Endodermal cell (in vitro differentiated cells): ENCODE measurements at regions not wholly inside any gene's neighbourhood (a gene's known extent, or its start where the extent isn't known, plus 50 kb on each side); places are given as distances from the start of the nearest gene placed in this dataset.

ENCODE experiments used
- DNase-seq: peaks from one replicate; pipeline ENCODE4 v3.0.0-alpha.2; 2017
- H3K27ac ChIP-seq: 2 replicates; pipeline ENCODE4 v1.5.1; 2013; ENCODE audit warnings: mild to moderate bottlenecking, low read depth, low read length, moderate library complexity
- H3K27me3 ChIP-seq: 2 replicates; pipeline ENCODE4 v1.6.1; 2013; ENCODE audit warnings: mild to moderate bottlenecking, low read length, moderate library complexity; ENCODE audit not compliant: insufficient read depth, control insufficient read depth, poor library complexity, severe bottlenecking
- H3K36me3 ChIP-seq: 2 replicates; pipeline ENCODE4 v1.7.0; 2013; ENCODE audit warnings: mild to moderate bottlenecking, low read length, moderate library complexity; ENCODE audit not compliant: control insufficient read depth, insufficient read depth
- H3K4me1 ChIP-seq: one replicate; pipeline ENCODE4 v1.7.0; 2013; ENCODE audit warnings: low read length; ENCODE audit not compliant: control insufficient read depth, insufficient read depth
- H3K4me3 ChIP-seq: 2 replicates; pipeline ENCODE4 v1.5.1; 2013; ENCODE audit warnings: mild to moderate bottlenecking, low read length, moderate library complexity
- H3K9ac ChIP-seq: 2 replicates; pipeline ENCODE4 v1.6.1; 2013; ENCODE audit warnings: mild to moderate bottlenecking, low read length, moderate library complexity; ENCODE audit not compliant: poor library complexity, severe bottlenecking; ENCODE audit errors: extremely low read depth
- H3K9me3 ChIP-seq: 2 replicates; pipeline ENCODE4 v1.6.1; 2013; ENCODE audit warnings: mild to moderate bottlenecking, low read length, moderate library complexity; ENCODE audit not compliant: control insufficient read depth
- H3K27ac Mint-ChIP-seq: 2 replicates; pipeline ENCODE4 v1.8.0; 2020; ENCODE audit warnings: mixed read lengths
- H3K27me3 Mint-ChIP-seq: 2 replicates; pipeline ENCODE4 v1.8.0; 2021; ENCODE audit warnings: mild to moderate bottlenecking, mixed read lengths; ENCODE audit not compliant: insufficient read depth
- H3K36me3 Mint-ChIP-seq: 2 replicates; pipeline ENCODE4 v1.8.0; 2020; ENCODE audit warnings: low read depth, mixed read lengths
- H3K4me1 Mint-ChIP-seq: 2 replicates; pipeline ENCODE4 v1.8.0; 2020; ENCODE audit warnings: mixed read lengths
- H3K4me3 Mint-ChIP-seq: 2 replicates; pipeline ENCODE4 v1.8.0; 2020; ENCODE audit warnings: mild to moderate bottlenecking, moderate library complexity, mixed read lengths
- H3K9me3 Mint-ChIP-seq: 2 replicates; pipeline ENCODE4 v1.8.0; 2020; ENCODE audit warnings: mild to moderate bottlenecking, mixed read lengths
- WGBS, 2 experiments: methylation state at CpG; one replicate each; pipeline versions ENCODE4 v1.1.5 to v1.1.7; 2013; ENCODE audit warnings: missing lambda C conversion rate in 2 of 2, mixed read lengths in 1 of 2; ENCODE audit not compliant: insufficient coverage in 1 of 2, insufficient read length in 1 of 2; 5-methylcytosine and 5-hydroxymethylcytosine counted together
- TF ChIP-seq, protein P1 (sequence below): fragments of 200-600 bp; sonication (generic); conservative IDR thresholded peaks from 2 replicates; pipeline ENCODE4 v1.5.0; 2021; ENCODE audit warnings: antibody characterized with exemption, mild to moderate bottlenecking

DNA sequence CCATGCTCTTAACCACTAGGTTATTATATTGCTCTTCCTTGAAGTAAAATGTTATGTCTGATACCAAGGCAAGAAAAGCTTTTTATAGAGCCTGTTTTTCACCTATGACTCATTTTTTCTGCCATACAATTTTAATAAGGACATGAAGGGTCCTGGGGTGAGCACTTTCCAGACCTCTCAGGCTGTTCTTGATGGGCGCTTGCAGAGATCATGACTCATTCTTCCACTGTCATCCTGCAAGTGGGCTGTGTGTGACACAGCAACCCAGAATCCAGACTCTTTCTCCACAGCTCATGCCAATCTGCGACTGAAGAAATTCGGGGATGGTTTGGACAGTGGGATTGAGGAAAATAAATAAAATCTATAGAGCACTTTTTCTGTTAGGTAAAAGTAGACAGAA, 506.7 kb upstream of the NBEA start:
- Mint-ChIP-seq H3K4me1 (no peaks in the 10 kb centered on the region), H3K36me3 (no peaks in the 10 kb centered on the region), H3K4me3 (no peak overlapping the region), H3K27ac (no peak overlapping the region), H3K9me3 (no peaks in the 10 kb centered on the region), H3K27me3 (no peaks in the 10 kb centered on the region)
- no peak overlapping the region for H3K9ac ChIP-seq
- 67 to 89% methylated on average over 1 to 3 of the region's 3 CpGs for WGBS, 2 experiments
- H3K27ac ChIP-seq, result no peak overlapping the region
- no peak overlapping the region for H3K4me3 ChIP-seq
- no peaks in the 10 kb centered on the region for H3K9me3 ChIP-seq
- H3K36me3 ChIP-seq, result no peaks in the 10 kb centered on the region
- H3K27me3 ChIP-seq, result no peaks in the 10 kb centered on the region
- TF ChIP-seq, protein P1, sequence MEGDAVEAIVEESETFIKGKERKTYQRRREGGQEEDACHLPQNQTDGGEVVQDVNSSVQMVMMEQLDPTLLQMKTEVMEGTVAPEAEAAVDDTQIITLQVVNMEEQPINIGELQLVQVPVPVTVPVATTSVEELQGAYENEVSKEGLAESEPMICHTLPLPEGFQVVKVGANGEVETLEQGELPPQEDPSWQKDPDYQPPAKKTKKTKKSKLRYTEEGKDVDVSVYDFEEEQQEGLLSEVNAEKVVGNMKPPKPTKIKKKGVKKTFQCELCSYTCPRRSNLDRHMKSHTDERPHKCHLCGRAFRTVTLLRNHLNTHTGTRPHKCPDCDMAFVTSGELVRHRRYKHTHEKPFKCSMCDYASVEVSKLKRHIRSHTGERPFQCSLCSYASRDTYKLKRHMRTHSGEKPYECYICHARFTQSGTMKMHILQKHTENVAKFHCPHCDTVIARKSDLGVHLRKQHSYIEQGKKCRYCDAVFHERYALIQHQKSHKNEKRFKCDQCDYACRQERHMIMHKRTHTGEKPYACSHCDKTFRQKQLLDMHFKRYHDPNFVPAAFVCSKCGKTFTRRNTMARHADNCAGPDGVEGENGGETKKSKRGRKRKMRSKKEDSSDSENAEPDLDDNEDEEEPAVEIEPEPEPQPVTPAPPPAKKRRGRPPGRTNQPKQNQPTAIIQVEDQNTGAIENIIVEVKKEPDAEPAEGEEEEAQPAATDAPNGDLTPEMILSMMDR, result no peak
- H3K4me1 ChIP-seq, result no peaks in the 10 kb centered on the region
- no peak for DNase-seq

DNA sequence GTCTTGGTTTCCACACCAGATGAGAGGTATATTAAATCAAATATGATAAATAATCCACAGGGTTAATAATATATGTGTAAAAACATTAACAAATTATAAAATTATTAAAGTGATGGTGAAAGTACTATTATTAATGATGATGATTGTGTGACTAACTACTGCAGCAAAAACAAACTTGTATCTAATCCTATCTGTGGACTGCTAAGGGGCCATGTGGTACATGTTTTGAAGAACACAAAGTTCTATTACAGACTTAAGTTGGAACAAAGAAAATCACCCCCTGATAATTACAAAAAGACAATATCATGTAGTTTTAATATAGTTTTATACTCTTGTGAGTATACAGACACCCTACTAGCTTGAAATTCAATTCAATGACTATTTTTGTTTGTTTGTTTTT, 504.2 kb upstream of the NBEA start:
- H3K27me3 Mint-ChIP-seq, result no peaks in the 10 kb centered on the region
- H3K9me3 Mint-ChIP-seq, result no peaks in the 10 kb centered on the region
- TF ChIP-seq, protein P1, result no peak
- no peak overlapping the region for H3K27ac Mint-ChIP-seq
- Histone ChIP-seq H3K27ac (no peak overlapping the region), H3K27me3 (no peaks in the 10 kb centered on the region), H3K36me3 (no peaks in the 10 kb centered on the region), H3K4me1 (no peaks in the 10 kb centered on the region), H3K9ac (no peak overlapping the region), H3K4me3 (no peak overlapping the region), H3K9me3 (no peaks in the 10 kb centered on the region)
- no peak for DNase-seq
- H3K4me1 Mint-ChIP-seq, result no peaks in the 10 kb centered on the region
- no peak overlapping the region for H3K4me3 Mint-ChIP-seq
- H3K36me3 Mint-ChIP-seq, result no peaks in the 10 kb centered on the region

- Mint-ChIP-seq H3K36me3 (no peaks in the 10 kb centered on the region), H3K27me3 (no peaks in the 10 kb centered on the region), H3K9me3 (no peaks in the 10 kb centered on the region), H3K4me3 (no peak overlapping the region), H3K4me1 (no peaks in the 10 kb centered on the region), H3K27ac (no peak overlapping the region)
- H3K4me3 ChIP-seq, result no peak overlapping the region
- H3K27me3 ChIP-seq, result no peaks in the 10 kb centered on the region
- no peaks in the 10 kb centered on the region for H3K4me1 ChIP-seq
- TF ChIP-seq, protein P1, result no peak
- H3K9me3 ChIP-seq, result no peaks in the 10 kb centered on the region
- H3K27ac ChIP-seq, result no peak overlapping the region
- no peak for DNase-seq
- no peaks in the 10 kb centered on the region for H3K36me3 ChIP-seq
- H3K9ac ChIP-seq, result no peak overlapping the region
These were observed 489.2 kb upstream of the NBEA start for GRCh38 chr13:34452831-34453230.
